Caki2 (cell line): ENCODE measurements at regions not wholly inside any gene's neighbourhood (a gene's known extent, or its start where the extent isn't known, plus 50 kb on each side); places are given as distances from the start of the nearest gene placed in this dataset.

Experiments used
- DNase-seq: peaks from one replicate; pipeline ENCODE4 v3.0.0-alpha.2; 2015; ENCODE audit warnings: low read depth
- in situ Hi-C: cut with HindIII; loops from 2 replicates; pipeline ENCODE4 v1.10.0; 2016; ENCODE audit warnings: low sequenced_read_pairs, low pct_unique_long_range_greater_than_20kb, mixed read lengths

- no peak for DNase-seq
- in situ Hi-C loops, result no loop called here
Measured at GRCh38 chr22:49382451-49382735, 445.3 kb downstream of the BRD1 start.

DNA sequence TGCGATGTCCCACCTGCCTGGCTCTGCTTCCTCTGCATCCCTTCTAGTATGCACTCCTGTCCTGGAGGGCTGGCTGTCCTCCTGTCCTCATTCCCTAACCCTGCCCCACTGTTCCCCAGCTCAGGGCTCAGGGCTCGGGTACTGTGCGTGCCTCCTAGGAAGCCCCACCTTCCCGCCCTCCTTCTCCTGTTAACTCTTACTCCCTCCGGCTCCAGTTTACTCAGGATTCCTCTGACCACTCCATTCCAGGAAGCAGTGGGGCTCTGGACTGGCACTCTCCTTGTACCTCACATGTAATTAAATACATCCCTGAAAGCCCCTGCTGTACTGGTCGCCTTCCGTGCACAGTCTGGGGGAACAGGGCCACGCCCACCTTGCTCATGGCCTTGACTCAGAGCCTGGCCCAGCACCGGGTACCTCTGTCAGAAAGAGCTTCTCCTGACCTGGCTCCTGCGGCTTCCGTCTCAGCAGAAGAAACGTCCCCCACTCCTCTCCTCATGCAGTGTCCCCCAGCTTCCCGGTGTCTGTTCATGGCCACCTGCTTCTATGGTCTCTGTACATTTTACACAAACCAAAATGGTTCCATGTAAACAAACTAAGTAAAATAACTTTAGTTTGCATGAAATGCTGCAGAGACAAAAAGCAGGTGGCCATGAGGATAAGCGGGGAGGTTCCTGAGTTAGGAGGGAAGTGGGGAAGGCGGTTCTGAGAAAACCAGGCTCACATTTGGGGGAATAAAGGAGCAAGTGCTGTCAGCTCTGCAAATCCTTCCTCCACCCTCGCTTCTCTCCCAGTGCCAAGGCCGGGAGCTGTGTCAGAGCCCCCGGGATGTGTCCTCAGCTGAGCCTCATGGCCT, 445.9 kb downstream of the BRD1 start:
- DNase-seq, result no peak
- in situ Hi-C loops, result no loop called here

GRCh38 chr22:49380828-49381114, 446.9 kb downstream of the BRD1 start:
- in situ Hi-C loops, result no loop called here
- DNase-seq, result no peak

GRCh38 chr22:49380095-49380827, 447.4 kb downstream of the BRD1 start:
- in situ Hi-C loops, result no loop called here
- DNase-seq, result no peak

DNA sequence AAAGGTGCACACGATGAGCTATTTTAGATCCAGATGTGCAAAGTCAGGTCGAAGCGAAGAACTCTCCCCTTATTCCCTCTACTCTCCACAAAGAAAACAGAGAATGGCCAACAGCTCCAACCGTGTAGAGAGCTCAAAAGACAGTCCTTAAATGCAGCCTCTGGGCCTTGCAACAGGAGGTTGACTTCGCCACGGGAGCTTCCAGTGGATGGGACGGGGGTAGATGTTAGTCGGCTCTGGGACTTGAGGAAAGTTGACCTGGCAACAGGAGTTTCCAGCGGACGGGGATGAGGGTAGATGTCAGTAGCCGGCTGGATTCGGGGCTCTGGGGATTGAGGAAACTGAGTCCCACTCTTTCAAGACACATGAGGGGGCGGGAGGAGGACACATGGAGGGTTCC, 450.4 kb downstream of the BRD1 start:
- in situ Hi-C loops, result no loop called here
- no peak for DNase-seq

DNA sequence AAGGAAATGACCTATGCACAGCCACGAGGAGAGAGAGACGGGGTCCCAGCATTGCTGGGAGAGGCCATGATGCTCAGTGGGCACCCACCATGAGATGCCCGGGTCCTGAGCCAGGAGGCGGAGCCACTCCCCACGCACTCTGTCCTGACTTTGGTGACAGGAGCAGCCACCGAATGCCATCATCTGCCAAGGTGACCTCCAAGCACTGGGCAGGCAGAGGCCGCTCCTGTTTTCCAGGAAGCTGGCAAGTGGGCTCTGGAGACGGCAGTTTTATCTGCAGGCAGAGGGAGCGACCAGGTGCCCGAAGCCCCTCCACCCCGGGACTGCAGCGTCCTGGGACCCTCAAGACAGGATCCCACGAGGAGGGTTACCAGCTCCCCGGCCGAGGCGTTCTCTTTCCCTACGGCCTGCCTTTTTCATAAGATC, 453.9 kb downstream of the BRD1 start:
- no peak for DNase-seq
- in situ Hi-C loops, result no loop called here

GRCh38 chr22:49373289-49373666, 454.4 kb downstream of the BRD1 start:
- in situ Hi-C loops, result no loop called here
- DNase-seq, result no peak

DNA sequence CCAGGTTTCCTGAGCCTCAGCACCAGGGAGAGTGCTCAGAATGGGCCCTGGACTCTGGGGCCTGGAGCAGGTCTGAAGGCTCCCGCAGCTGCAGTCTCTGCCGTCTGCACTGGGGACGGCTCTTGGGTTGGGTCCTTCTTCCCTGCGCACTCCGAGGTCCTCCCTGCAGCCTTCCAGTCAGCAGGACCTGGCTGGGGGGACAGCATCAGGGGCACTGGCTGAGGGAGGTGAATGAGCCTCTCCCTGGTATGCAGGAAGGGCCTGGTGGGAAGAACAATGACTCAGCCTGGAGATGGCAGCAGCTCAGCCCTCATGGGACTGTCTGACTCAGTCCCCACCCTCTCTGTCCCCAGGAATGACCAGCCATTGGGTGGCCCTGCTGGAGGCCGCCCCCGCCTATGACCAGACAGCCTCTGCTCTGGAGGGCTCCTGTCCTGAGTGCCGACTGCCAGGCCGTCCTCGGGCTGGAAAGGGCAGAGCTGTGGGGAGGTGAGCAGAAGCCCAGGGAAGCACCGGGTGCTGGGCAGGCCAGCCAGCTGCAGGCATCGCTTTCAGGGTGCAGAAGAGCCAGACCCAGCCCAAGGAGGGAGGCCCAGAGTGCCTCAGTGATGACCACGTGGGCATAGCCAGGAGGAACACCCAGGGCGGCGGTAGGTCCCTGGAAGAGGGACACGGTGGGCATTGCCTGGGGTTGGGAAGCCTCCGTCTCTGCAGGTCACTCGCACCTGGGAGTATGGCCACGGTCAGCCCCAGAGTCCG, 455.0 kb downstream of the BRD1 start:
- DNase-seq, result peak; percentile 91
- in situ Hi-C loops, result no loop called here

GRCh38 chr22:49372111-49372529, 455.6 kb downstream of the BRD1 start:
- in situ Hi-C loops, result no loop called here
- no peak for DNase-seq

DNA sequence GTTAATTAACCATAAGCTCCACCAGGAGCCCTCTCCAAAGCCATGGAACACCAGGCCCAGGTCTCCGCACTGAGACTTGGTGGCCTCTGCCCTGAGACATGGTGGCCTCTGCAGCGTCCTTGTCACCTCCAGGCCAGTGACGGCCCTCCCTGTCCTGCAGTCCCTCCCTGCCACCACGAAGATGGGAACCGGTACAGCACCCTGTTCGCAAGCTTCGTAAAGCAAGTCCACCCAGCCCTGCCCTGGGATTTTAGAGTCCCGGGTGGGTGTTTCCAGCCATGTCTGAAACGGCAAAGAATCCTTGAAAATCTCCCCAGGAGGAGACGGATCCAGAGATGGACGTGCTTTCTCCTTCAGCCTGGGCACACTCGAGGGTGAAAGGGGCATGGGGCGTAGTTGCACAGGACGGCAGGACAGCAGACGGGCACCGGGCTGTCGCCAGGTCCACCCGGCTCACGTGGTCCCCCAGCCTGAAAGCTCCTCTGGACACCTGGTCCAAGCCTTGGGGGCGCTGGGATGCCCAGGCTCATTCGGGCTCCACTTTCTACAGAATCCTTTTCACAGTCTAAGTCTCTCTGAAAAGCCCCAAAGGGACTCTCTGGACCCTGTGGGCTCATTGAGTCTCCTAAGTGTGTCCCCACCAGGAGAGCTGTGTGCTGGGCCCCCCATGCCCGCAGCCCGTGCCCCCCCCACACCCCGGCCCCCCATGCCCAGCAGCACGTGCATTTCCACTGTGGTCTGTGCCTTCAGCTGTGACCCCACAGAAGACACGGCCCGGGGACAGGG, 456.2 kb downstream of the BRD1 start:
- no peak for DNase-seq
- in situ Hi-C loops, result no loop called here

DNA sequence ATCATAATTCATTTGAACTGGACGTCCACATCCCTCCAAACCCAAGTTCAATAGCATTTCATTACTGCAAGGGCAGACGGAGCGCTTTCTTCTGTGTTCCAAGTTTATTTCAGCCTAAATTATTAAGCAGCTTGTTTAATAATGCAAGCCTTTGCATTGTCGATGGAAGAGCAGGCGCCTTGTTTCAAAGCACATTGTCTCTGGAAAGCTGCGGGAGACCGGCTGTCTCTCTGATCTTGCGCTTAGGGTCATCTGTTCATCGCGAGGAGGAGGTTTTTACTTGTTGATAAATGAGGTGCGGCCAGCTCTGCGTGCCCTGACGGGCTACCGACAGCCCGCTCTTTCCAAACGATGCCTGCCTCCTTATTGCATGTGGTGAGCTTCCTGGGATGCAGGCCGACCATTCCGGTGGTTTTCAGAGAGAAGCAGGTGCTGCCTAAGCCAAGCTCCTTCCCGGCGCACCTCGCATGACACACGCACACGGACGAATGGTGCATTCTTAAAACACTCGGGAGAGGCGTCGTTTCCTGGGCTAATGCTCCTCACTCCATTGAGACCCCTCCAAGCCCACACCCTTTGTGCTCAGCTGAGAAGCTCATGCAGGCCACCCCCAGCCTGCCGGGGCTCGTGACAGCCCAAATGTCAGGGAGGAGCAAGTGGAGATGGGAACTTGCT, 456.9 kb downstream of the BRD1 start:
- in situ Hi-C loops, result no loop called here
- no peak for DNase-seq

DNA sequence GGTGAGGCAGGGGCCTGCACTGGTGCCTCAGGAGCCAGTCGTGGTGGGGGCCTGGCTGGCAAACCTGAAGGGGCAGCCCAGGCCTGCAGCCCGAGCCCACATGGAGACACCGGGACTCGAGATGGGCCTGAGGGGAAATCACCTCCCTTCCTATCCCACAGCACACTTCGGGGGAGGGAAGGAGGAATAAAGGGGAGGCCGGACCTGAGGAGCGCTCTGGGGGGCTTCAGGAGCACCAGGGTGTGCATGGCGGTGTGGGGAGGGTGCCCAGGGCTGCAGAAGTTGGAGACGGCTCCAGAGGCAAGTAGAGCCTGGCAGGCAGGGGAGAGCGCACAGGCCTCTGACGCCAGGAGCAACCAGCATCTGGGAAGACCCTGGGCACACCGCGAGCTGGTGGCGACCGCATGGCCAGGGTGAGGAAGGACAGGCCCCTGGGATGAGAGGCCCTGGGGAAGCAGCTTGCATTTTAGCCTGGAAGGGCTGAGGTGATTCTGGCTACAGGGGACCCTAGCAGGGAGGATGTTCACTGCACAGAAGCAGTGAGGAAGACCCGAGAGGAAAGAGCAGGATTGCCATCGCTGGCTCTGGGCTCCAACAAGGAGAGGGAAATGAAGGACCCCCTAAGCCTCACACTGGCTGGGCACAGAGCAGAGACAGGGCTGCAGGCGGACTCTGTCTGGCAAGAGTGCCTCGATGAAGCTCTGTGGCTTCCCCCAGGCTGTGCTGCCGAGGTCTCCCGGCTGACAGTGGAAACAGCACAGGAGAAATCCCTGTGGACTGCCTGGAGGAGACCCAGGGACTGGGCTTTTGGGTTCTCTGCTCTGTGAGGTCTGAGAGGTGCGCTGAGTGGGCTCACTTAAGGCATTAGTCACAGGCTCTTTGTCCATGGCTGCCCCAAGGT, 457.7 kb downstream of the BRD1 start:
- in situ Hi-C loops, result no loop called here
- DNase-seq, result no peak

DNA sequence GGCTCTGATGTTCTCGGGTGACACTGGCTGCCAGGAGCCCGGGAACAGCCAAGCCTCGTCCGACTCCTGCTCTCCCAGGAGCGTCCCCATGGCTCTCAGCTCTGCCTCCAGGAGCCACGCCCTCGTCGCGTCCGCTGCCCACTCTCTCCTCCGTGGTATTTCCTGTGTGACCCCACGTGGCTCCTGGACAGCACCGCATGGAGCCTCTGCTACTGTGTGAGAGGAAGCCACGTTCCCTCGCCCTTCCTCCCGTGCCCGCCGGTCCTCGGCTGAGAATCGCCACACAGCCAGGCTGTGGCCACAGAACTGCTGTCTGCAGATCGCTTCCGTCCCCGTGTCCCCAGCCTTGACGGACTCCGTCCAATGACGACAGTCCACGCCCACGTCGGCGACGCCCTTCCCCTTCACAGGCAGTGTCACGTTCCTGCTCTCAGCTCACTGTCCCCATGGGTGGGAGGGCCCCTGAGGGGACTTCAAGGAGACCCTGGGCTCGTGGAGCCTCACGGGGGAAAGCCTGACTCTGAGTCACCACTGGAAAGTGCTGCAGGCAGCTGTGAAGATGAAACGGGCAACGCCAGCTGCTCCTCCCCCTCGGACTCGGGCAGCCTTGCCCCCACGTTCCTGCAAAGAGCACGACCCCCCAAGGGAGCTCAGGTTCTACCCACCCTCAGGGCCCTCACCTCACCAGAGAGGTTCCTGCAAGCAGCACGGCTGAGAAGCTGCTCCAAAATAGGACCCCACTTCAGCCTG, 458.5 kb downstream of the BRD1 start:
- peak; percentile 86 for DNase-seq
- in situ Hi-C loops, result no loop called here

- no peak for DNase-seq
- in situ Hi-C loops, result no loop called here
Measured at GRCh38 chr22:49368221-49368975, 459.3 kb downstream of the BRD1 start.

GRCh38 chr22:49367041-49367697, 460.5 kb downstream of the BRD1 start:
- DNase-seq, result no peak
- in situ Hi-C loops, result no loop called here

GRCh38 chr22:49366437-49366836, 461.2 kb downstream of the BRD1 start:
- DNase-seq, result no peak
- in situ Hi-C loops, result no loop called here
